Mucosa of descending colon (tissue), 3 donors: ENCODE measurements at regions not wholly inside any gene's neighbourhood (a gene's known extent, or its start where the extent isn't known, plus 50 kb on each side); places are given as distances from the start of the nearest gene placed in this dataset.
"Not testable (repeated sequence)": the region's sequence is repeated elsewhere in the genome, so short reads cannot be mapped to it uniquely, and the experiment has no call there.

Experiments used
- ATAC-seq: fragments of 200-7000 bp; cut with Tn5 transposase; one replicate; pipeline ENCODE4 v1.9.1; 2020; ENCODE audit warnings: mild to moderate bottlenecking, moderate library complexity
- DNase-seq, 3 donors: peaks; one replicate each; pipeline ENCODE4 v3.0.0-alpha.2; 2020
- H3K36me3 ChIP-seq: fragments of 200-600 bp; one replicate; pipeline ENCODE4 v1.8.0; 2021; ENCODE audit warnings: low read depth, mild to moderate bottlenecking
- H3K4me1 ChIP-seq: fragments of 200-600 bp; one replicate; pipeline ENCODE4 v1.8.0; 2021; ENCODE audit warnings: low read depth, mild to moderate bottlenecking
- H3K4me3 ChIP-seq: fragments of 200-600 bp; one replicate; pipeline ENCODE4 v1.8.0; 2021; ENCODE audit warnings: mild to moderate bottlenecking
- H3K9me3 ChIP-seq: fragments of 200-600 bp; one replicate; pipeline ENCODE4 v1.8.0; 2021; ENCODE audit warnings: mild to moderate bottlenecking
- intact Hi-C, 2 donors: fragments of 100-400 bp; cut with DNase I in 1 of 2; cut with micrococcal nuclease in 1 of 2; formaldehyde crosslinking; loops; one replicate each; pipeline versions ENCODE4 v1.11.0 to v1.11.1; 2022; cut with DNase I, micrococcal nuclease
- TF ChIP-seq, protein P1 (sequence below): fragments of 200-600 bp; IDR thresholded peaks from one replicate; pipeline ENCODE4 v1.8.0; 2022; ENCODE audit warnings: antibody characterized with exemption, mild to moderate bottlenecking
- donor health status: DM: no; HTN: no; CAD: no; lungs with moderate emphysema.
- donor health status: DM: no; HTN: no; CAD: no.
- donor health status: DM: no; HTN: yes; CAD: no.

DNA sequence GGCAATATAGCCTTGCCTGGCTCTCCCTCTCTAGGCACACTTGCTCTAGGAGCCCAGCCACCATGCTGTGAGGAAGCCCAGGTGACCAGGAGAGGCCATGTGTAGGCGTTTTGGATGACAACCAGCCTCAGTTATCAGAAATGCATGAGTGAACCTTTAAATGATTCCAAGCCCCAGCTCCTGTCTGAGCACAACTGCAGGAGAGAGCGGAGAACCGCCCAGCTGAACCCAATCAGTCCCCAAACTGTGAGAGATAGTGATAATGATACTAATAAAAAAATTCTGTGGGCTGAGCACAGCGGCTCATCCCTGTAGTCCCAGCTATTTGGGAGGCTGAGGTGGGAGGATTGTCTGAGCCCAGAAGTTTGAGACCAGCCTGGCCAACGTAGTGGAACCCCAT is 83.8 kb upstream of the TOX2 start:
- Histone ChIP-seq H3K4me3 (no peak overlapping the region), H3K9me3 (no peaks in the 10 kb centered on the region), H3K4me1 (no peaks in the 10 kb centered on the region), H3K36me3 (no peaks in the 10 kb centered on the region)
- intact Hi-C loops, result no loop called here
- TF ChIP-seq, protein P1, sequence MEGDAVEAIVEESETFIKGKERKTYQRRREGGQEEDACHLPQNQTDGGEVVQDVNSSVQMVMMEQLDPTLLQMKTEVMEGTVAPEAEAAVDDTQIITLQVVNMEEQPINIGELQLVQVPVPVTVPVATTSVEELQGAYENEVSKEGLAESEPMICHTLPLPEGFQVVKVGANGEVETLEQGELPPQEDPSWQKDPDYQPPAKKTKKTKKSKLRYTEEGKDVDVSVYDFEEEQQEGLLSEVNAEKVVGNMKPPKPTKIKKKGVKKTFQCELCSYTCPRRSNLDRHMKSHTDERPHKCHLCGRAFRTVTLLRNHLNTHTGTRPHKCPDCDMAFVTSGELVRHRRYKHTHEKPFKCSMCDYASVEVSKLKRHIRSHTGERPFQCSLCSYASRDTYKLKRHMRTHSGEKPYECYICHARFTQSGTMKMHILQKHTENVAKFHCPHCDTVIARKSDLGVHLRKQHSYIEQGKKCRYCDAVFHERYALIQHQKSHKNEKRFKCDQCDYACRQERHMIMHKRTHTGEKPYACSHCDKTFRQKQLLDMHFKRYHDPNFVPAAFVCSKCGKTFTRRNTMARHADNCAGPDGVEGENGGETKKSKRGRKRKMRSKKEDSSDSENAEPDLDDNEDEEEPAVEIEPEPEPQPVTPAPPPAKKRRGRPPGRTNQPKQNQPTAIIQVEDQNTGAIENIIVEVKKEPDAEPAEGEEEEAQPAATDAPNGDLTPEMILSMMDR, result no peak
- no peak for DNase-seq
- no peak for ATAC-seq

DNA sequence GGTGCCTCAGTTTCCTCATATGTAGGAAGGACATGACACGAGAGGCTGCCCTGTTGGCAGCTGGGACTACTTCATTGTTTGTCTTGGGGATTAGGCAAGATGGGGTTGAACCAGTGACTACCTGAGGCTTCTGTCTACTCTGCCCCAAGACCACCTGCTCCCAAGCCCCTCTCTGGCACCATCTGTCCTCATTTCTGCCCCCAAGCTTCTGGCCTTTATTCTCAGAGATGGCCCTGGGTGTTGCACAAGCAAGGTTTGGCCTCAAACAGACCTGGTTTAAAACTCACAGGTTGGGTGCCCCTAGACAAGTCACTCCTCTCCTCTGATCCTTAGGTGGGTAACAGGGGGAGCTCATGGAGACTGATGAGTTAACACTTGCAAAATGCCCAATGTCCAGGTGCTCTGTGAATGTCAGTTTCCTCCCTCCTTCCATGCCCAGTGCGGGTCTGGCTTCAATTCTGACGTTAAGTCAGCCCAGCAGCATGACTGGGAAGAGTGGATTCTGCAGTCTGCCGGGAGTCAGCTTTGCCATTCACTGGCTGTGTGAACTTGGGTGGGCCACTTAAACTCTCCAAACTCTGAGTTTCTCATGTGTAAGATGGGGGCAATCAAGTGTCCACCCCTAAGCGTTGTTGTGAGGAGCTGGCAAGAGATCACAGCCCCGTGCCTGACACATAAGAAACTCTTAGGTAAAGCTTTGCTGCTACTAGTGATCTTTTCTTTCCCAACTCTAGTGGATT is 84.5 kb upstream of the TOX2 start:
- no peak overlapping the region for H3K4me3 ChIP-seq
- TF ChIP-seq, protein P1, result no peak
- intact Hi-C loops, result no loop called here
- H3K4me1 ChIP-seq, result no peaks in the 10 kb centered on the region
- H3K9me3 ChIP-seq, result no peaks in the 10 kb centered on the region
- ATAC-seq (no peak), DNase-seq (no peak)
- H3K36me3 ChIP-seq, result no peaks in the 10 kb centered on the region

DNA sequence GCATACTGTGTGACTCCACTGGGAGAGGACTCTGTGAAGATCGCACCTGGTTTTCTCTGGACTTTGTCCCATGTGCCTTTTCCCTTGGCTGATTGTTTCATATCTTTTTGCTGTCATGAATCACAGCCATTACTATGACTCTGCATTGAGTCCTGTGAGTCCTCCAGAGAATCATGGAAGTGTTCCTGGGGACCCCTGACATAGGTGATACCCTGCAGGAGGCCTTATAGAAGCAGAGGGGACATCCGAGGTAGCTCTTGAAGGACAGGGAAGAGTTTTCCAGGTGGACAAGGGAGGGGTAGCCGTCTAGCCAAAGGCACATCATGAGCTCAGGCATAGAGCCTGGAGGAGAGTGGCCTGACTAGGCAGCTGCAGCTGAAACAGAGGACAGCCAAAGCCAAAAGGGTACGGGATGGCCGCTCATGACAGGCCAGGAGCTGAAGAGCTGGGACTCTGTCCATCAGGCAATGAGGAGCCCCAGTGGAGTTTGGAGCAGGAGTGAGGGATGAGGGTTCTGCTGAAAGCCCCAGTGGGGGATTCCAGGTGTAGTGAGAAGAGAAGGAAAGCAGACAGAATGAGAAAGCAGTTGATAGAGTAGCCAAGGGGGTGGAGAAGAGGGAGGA is 86.6 kb upstream of the TOX2 start:
- Histone ChIP-seq H3K4me1 (no peaks in the 10 kb centered on the region), H3K9me3 (no peaks in the 10 kb centered on the region), H3K36me3 (no peaks in the 10 kb centered on the region), H3K4me3 (no peak overlapping the region)
- TF ChIP-seq, protein P1, result no peak
- intact Hi-C loops, result no loop called here
- ATAC-seq (no peak), DNase-seq (no peak)

DNA sequence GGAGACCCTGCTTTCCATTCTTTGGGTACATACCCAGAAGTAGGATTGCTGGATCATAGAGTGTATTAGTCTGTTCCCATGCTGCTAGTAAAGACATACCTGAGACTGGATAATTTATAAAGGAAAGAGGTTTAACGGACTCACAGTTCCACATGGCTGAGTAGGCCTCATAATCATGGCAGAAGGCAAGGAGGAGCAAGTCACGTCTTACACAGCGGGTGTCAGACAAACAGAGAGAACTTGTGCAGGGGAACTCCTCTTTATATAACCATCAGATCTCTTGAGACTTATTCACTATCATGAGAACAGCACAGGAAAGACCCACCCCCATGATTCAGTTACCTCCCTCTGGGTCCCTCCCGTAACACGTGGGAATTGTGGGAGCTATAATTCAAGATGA is 87.7 kb upstream of the TOX2 start:
- H3K4me3 ChIP-seq, H3K4me1 ChIP-seq, ATAC-seq, H3K36me3 ChIP-seq, DNase-seq, H3K9me3 ChIP-seq, intact Hi-C loops: not testable (repeated sequence)

DNA sequence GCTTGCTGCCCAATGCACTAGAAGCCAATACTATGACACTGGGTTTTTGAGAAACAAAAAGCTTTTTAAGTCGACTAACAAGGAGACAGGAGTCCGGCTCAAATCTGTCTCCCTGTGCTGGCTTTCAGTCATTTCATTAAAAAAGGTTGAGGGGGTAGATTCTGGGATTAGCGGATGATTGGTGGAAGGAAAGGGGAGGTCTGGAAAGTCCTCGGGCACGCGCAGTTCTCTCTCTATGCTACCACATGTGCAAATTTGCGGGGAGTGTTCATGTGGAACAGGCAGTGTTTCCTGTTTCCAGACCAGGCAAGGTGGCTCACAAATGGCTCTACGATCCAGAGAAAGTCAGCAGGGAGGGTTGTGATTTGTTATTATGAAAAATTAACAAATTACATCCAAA is 89.1 kb upstream of the TOX2 start:
- no peak for DNase-seq
- no peak for ATAC-seq
- intact Hi-C loops, result no loop called here
- TF ChIP-seq, protein P1, result no peak
- no peaks in the 10 kb centered on the region for H3K36me3 ChIP-seq
- no peak overlapping the region for H3K4me3 ChIP-seq
- no peaks in the 10 kb centered on the region for H3K9me3 ChIP-seq
- H3K4me1 ChIP-seq, result no peaks in the 10 kb centered on the region

DNA sequence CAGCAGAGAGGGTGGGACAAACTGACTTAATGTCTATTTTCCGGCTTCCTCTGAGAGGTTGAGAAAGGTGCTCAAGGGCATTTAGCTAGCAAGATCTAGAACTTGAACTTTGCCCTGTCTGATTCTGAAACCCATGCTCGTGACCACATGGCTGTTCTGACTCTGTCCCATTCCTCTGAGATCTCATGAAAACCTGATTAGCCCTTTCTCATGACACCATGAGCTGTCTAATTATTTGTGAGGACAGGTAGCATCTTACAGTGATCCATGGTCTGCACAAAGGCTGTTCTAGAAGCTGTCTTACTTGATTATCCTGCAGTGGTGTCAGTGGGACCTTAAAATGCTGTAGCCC is 89.6 kb upstream of the TOX2 start:
- Histone ChIP-seq H3K4me3 (no peak overlapping the region), H3K36me3 (no peaks in the 10 kb centered on the region), H3K4me1 (no peaks in the 10 kb centered on the region), H3K9me3 (no peaks in the 10 kb centered on the region)
- intact Hi-C loops, result no loop called here
- TF ChIP-seq, protein P1, result no peak
- DNase-seq (no peak), ATAC-seq (no peak)
